ENCODE measurements at regions not wholly inside any gene's neighbourhood (a gene's known extent, or its start where the extent isn't known, plus 50 kb on each side); places are given as distances from the start of the nearest gene placed in this dataset.
A peak's percentile ranks its signal among the peaks of the same experiment; 100 is the strongest.

GRCh38 chr3:158991146-158991705, 189.4 kb downstream of the MFSD1 start:
- Mint-ChIP-seq H3K4me1 (peaks cover 12% of the 10 kb centered on the region), H3K27me3 (ENCODE audit: insufficient read depth) (peaks cover 5% of the 10 kb centered on the region), H3K4me3 (no peak overlapping the region), H3K36me3 (ENCODE audit: low read depth) (no peaks in the 10 kb centered on the region), H3K9me3 (peaks cover 14% of the 10 kb centered on the region), H3K27ac (peak overlapping the region; percentile 31)
- Histone ChIP-seq H3K4me3 (ENCODE audit: low read length) (no peak overlapping the region), H3K27ac (ENCODE audit: low read depth, low read length) (no peak overlapping the region), H3K27me3 (ENCODE audit: control insufficient read depth, insufficient read depth, low read length, poor library complexity, severe bottlenecking) (no peaks in the 10 kb centered on the region), H3K9me3 (ENCODE audit: control insufficient read depth, low read length) (no peaks in the 10 kb centered on the region), H3K9ac (ENCODE audit: extremely low read depth, low read length, poor library complexity, severe bottlenecking) (no peak overlapping the region), H3K36me3 (ENCODE audit: control insufficient read depth, insufficient read depth, low read length) (no peaks in the 10 kb centered on the region), H3K4me1 (ENCODE audit: control insufficient read depth, insufficient read depth, low read length) (no peaks in the 10 kb centered on the region)
- TF ChIP-seq CTCF (conservative IDR thresholded peaks at IDR 0.05), result no peak
- DNase-seq, result peak; percentile 89
- WGBS, 2 experiments (ENCODE audit: insufficient coverage in 1 of 2, insufficient read length in 1 of 2), result 42 to 89% methylated on average over 1 to 6 of the region's 6 CpGs

GRCh38 chr3:158992463-158992862, 190.6 kb downstream of the MFSD1 start:
- no peak overlapping the region for H3K9ac ChIP-seq (ENCODE audit: extremely low read depth, low read length, poor library complexity, severe bottlenecking)
- no peak overlapping the region for H3K27ac Mint-ChIP-seq
- no peaks in the 10 kb centered on the region for H3K4me1 ChIP-seq (ENCODE audit: control insufficient read depth, insufficient read depth, low read length)
- H3K9me3 Mint-ChIP-seq, result peaks cover 3% of the 10 kb centered on the region
- H3K36me3 Mint-ChIP-seq (ENCODE audit: low read depth), result no peaks in the 10 kb centered on the region
- TF ChIP-seq CTCF (conservative IDR thresholded peaks at IDR 0.05), result no peak
- no peak overlapping the region for H3K4me3 Mint-ChIP-seq
- no peak overlapping the region for H3K27ac ChIP-seq (ENCODE audit: low read depth, low read length)
- no peaks in the 10 kb centered on the region for H3K36me3 ChIP-seq (ENCODE audit: control insufficient read depth, insufficient read depth, low read length)
- H3K4me3 ChIP-seq (ENCODE audit: low read length), result no peak overlapping the region
- H3K4me1 Mint-ChIP-seq, result peaks cover 12% of the 10 kb centered on the region
- peaks cover 1% of the 10 kb centered on the region for H3K27me3 Mint-ChIP-seq (ENCODE audit: insufficient read depth)
- no peak for DNase-seq
- H3K9me3 ChIP-seq (ENCODE audit: control insufficient read depth, low read length), result no peaks in the 10 kb centered on the region
- no peaks in the 10 kb centered on the region for H3K27me3 ChIP-seq (ENCODE audit: control insufficient read depth, insufficient read depth, low read length, poor library complexity, severe bottlenecking)

GRCh38 chr3:158994386-158994785, 192.5 kb downstream of the MFSD1 start:
- Histone ChIP-seq H3K9ac (ENCODE audit: extremely low read depth, low read length, poor library complexity, severe bottlenecking) (no peak overlapping the region), H3K27me3 (ENCODE audit: control insufficient read depth, insufficient read depth, low read length, poor library complexity, severe bottlenecking) (no peaks in the 10 kb centered on the region), H3K4me3 (ENCODE audit: low read length) (no peak overlapping the region), H3K36me3 (ENCODE audit: control insufficient read depth, insufficient read depth, low read length) (no peaks in the 10 kb centered on the region), H3K9me3 (ENCODE audit: control insufficient read depth, low read length) (no peaks in the 10 kb centered on the region), H3K27ac (ENCODE audit: low read depth, low read length) (no peak overlapping the region), H3K4me1 (ENCODE audit: control insufficient read depth, insufficient read depth, low read length) (no peaks in the 10 kb centered on the region)
- Mint-ChIP-seq H3K27ac (no peak overlapping the region), H3K4me3 (no peak overlapping the region), H3K4me1 (peaks cover 10% of the 10 kb centered on the region), H3K9me3 (no peaks in the 10 kb centered on the region), H3K36me3 (ENCODE audit: low read depth) (no peaks in the 10 kb centered on the region), H3K27me3 (ENCODE audit: insufficient read depth) (no peaks in the 10 kb centered on the region)
- TF ChIP-seq CTCF (conservative IDR thresholded peaks at IDR 0.05), result no peak
- WGBS, 2 experiments (ENCODE audit: insufficient coverage in 1 of 2, insufficient read length in 1 of 2), result 93 to 97% methylated on average over 4 of the region's 4 CpGs
- DNase-seq, result no peak

Data from endodermal cell (in vitro differentiated cells).